Mesendoderm (in vitro differentiated cells): ENCODE measurements at regions not wholly inside any gene's neighbourhood (a gene's known extent, or its start where the extent isn't known, plus 50 kb on each side); places are given as distances from the start of the nearest gene placed in this dataset.
A peak's percentile ranks its signal among the peaks of the same experiment; 100 is the strongest.

Experiments
- DNase-seq: peaks from one replicate; pipeline ENCODE4 v3.0.0; 2013
- H2AK5ac ChIP-seq: 2 replicates; pipeline ENCODE4 v1.6.1; 2013; ENCODE audit warnings: low read length, inconsistent platforms
- H2BK120ac ChIP-seq: 2 replicates; pipeline ENCODE4 v1.6.1; 2013; ENCODE audit warnings: low read depth, mild to moderate bottlenecking, low read length, moderate library complexity, mixed read lengths
- H2BK15ac ChIP-seq: replicated peaks from 2 replicates; pipeline ENCODE4 v1.6.1; 2013; ENCODE audit warnings: low read depth, mild to moderate bottlenecking, moderate library complexity
- H2BK5ac ChIP-seq: 2 replicates; pipeline ENCODE4 v1.6.1; 2013; ENCODE audit warnings: low read length, inconsistent platforms
- H3K18ac ChIP-seq: 2 replicates; pipeline ENCODE4 v1.6.1; 2013; ENCODE audit warnings: mild to moderate bottlenecking, low read length, mixed read lengths
- H3K23ac ChIP-seq: one replicate; pipeline ENCODE4 v1.6.1; 2013; ENCODE audit warnings: low read length
- H3K27ac ChIP-seq: 2 replicates; pipeline ENCODE4 v1.5.1; 2013; ENCODE audit warnings: low read depth, mild to moderate bottlenecking, inconsistent platforms, low read length, moderate library complexity
- H3K27me3 ChIP-seq: 2 replicates; pipeline ENCODE4 v1.6.1; 2013; ENCODE audit warnings: low read length, control low read depth, mild to moderate bottlenecking, inconsistent platforms; ENCODE audit not compliant: insufficient read depth, poor library complexity
- H3K36me3 ChIP-seq: 2 replicates; pipeline ENCODE4 v1.6.1; 2013; ENCODE audit warnings: low read length, inconsistent platforms; ENCODE audit not compliant: control insufficient read depth, insufficient read depth
- H3K4ac ChIP-seq: one replicate; pipeline ENCODE4 v1.6.1; 2013; ENCODE audit warnings: low read depth, mild to moderate bottlenecking, low read length, moderate library complexity
- H3K4me1 ChIP-seq: 2 replicates; pipeline ENCODE4 v1.6.1; 2013; ENCODE audit warnings: low read depth, low read length, inconsistent platforms; ENCODE audit not compliant: control insufficient read depth
- H3K4me2 ChIP-seq: 2 replicates; pipeline ENCODE4 v1.6.1; 2013; ENCODE audit warnings: low read length
- H3K4me3 ChIP-seq: 2 replicates; pipeline ENCODE4 v1.5.1; 2013; ENCODE audit warnings: mild to moderate bottlenecking, low read length
- H3K56ac ChIP-seq: one replicate; pipeline ENCODE4 v1.6.1; 2013; ENCODE audit warnings: low read length
- H3K79me1 ChIP-seq: 2 replicates; pipeline ENCODE4 v1.6.1; 2013; ENCODE audit warnings: low read length, inconsistent platforms
- H3K79me2 ChIP-seq: 2 replicates; pipeline ENCODE4 v1.6.1; 2013; ENCODE audit warnings: mild to moderate bottlenecking, low read length; ENCODE audit not compliant: control insufficient read depth, insufficient read depth
- H3K9ac ChIP-seq: 2 replicates; pipeline ENCODE4 v1.6.1; 2013; ENCODE audit warnings: low read length, inconsistent platforms
- H4K5ac ChIP-seq: one replicate; pipeline ENCODE4 v1.6.1; 2013; ENCODE audit warnings: low read length
- H4K8ac ChIP-seq: one replicate; pipeline ENCODE4 v1.6.1; 2013; ENCODE audit warnings: low read depth, mild to moderate bottlenecking, control low read depth, low read length, moderate library complexity
- WGBS: extraction: QIAGEN DNeasy Blood & Tissue Kit; methylation state at CpG from one replicate; pipeline ENCODE4 v1.1.7; 2013; ENCODE audit warnings: low lambda C conversion rate, missing lambda C conversion rate; ENCODE audit not compliant: insufficient coverage; ENCODE audit errors: extremely low coverage; 5-methylcytosine and 5-hydroxymethylcytosine counted together

DNA sequence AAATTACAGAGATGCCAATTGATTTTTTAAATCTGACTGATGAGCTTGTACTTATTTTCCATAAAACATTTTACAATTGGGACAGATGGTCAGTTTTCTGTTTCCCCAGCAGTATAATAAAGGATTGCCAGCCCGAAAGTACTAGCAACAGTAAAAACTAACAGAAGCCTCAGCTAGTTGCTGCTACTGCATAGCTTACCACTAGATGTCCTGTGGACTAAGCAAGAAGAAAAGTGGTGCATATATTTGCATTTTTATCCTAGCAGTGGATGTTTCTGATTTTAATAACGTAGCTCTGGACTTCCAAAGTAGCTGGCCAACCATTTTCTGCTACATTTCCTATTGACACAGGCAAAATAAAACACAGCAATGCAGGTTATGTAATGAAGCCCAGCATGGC is 241.5 kb downstream of the BARHL2 start:
- H3K27ac ChIP-seq = no peak overlapping the region
- no peaks in the 10 kb centered on the region for H3K4me1 ChIP-seq
- no peak overlapping the region for H4K5ac ChIP-seq
- no peak overlapping the region for H2BK120ac ChIP-seq
- H3K79me2 ChIP-seq = no peaks in the 10 kb centered on the region
- WGBS = no CpG with 5 or more reads among the region's 2 CpGs
- no peak overlapping the region for H3K23ac ChIP-seq
- H2AK5ac ChIP-seq = no peak overlapping the region
- H3K4me2 ChIP-seq = no peak overlapping the region
- no peak overlapping the region for H3K18ac ChIP-seq
- no peak overlapping the region for H3K56ac ChIP-seq
- no peaks in the 10 kb centered on the region for H3K79me1 ChIP-seq
- no peak overlapping the region for H3K4me3 ChIP-seq
- no peak overlapping the region for H2BK15ac ChIP-seq
- no peak overlapping the region for H2BK5ac ChIP-seq
- no peak overlapping the region for H4K8ac ChIP-seq
- no peak overlapping the region for H3K9ac ChIP-seq
- peak; percentile 17 for DNase-seq
- no peak overlapping the region for H3K4ac ChIP-seq
- no peaks in the 10 kb centered on the region for H3K36me3 ChIP-seq
- no peaks in the 10 kb centered on the region for H3K27me3 ChIP-seq

GRCh38 chr1:90474731-90475130 is 242.4 kb downstream of the BARHL2 start:
- Histone ChIP-seq H4K5ac (no peak overlapping the region), H3K4me1 (no peaks in the 10 kb centered on the region), H3K4me3 (no peak overlapping the region), H3K27ac (no peak overlapping the region), H4K8ac (no peak overlapping the region), H3K27me3 (no peaks in the 10 kb centered on the region), H3K79me1 (no peaks in the 10 kb centered on the region), H3K4me2 (no peak overlapping the region), H2BK120ac (no peak overlapping the region), H3K36me3 (no peaks in the 10 kb centered on the region), H3K9ac (no peak overlapping the region), H2BK15ac (no peak overlapping the region), H3K18ac (no peak overlapping the region), H3K56ac (no peak overlapping the region), H3K79me2 (no peaks in the 10 kb centered on the region), H3K4ac (no peak overlapping the region), H2AK5ac (no peak overlapping the region), H3K23ac (no peak overlapping the region), H2BK5ac (no peak overlapping the region)
- DNase-seq = no peak
- WGBS = no CpG with 5 or more reads among the region's 1 CpG

DNA sequence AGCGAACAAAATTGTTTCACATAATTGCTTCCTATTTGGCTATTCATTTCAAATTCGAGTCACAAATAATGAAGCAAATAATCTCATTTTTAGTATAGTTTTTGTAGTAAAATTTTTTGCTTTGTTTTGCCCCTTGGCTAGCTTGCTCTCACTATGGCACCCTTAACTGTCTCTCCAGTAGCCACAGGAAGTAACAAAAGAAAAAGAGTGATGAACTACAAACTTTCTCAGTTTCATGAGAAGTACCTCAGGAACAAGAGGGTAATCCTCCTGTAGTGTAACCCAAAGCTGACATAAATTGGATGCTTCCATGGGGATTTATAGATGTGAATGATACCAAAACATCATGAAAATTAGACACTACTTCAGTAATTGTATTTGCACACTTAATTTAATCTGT is 242.9 kb downstream of the BARHL2 start:
- no peak overlapping the region for H3K27ac ChIP-seq
- no peak overlapping the region for H2AK5ac ChIP-seq
- H3K79me2 ChIP-seq = no peaks in the 10 kb centered on the region
- H4K5ac ChIP-seq = no peak overlapping the region
- no peaks in the 10 kb centered on the region for H3K4me1 ChIP-seq
- H3K4me3 ChIP-seq = no peak overlapping the region
- H3K56ac ChIP-seq = no peak overlapping the region
- H2BK5ac ChIP-seq = no peak overlapping the region
- H3K23ac ChIP-seq = no peak overlapping the region
- no peak overlapping the region for H4K8ac ChIP-seq
- no peak overlapping the region for H3K4ac ChIP-seq
- WGBS = no CpG with 5 or more reads among the region's 2 CpGs
- no peaks in the 10 kb centered on the region for H3K27me3 ChIP-seq
- H3K18ac ChIP-seq = no peak overlapping the region
- H2BK120ac ChIP-seq = no peak overlapping the region
- no peak overlapping the region for H2BK15ac ChIP-seq
- H3K36me3 ChIP-seq = no peaks in the 10 kb centered on the region
- H3K79me1 ChIP-seq = no peaks in the 10 kb centered on the region
- H3K9ac ChIP-seq = no peak overlapping the region
- DNase-seq = no peak
- H3K4me2 ChIP-seq = no peak overlapping the region

- Histone ChIP-seq H4K8ac (no peak overlapping the region), H3K4me2 (no peak overlapping the region), H2BK15ac (no peak overlapping the region), H2BK5ac (no peak overlapping the region), H3K18ac (no peak overlapping the region), H2BK120ac (no peak overlapping the region), H3K27me3 (no peaks in the 10 kb centered on the region), H4K5ac (no peak overlapping the region), H3K79me2 (no peaks in the 10 kb centered on the region), H2AK5ac (no peak overlapping the region), H3K4me1 (no peaks in the 10 kb centered on the region), H3K27ac (no peak overlapping the region), H3K4me3 (no peak overlapping the region), H3K79me1 (no peaks in the 10 kb centered on the region), H3K56ac (no peak overlapping the region), H3K4ac (no peak overlapping the region), H3K36me3 (no peaks in the 10 kb centered on the region), H3K23ac (no peak overlapping the region), H3K9ac (no peak overlapping the region)
- no peak for DNase-seq
- no CpG with 5 or more reads among the region's 1 CpG for WGBS
Measured at GRCh38 chr1:90472775-90473174, 244.3 kb downstream of the BARHL2 start.

DNA sequence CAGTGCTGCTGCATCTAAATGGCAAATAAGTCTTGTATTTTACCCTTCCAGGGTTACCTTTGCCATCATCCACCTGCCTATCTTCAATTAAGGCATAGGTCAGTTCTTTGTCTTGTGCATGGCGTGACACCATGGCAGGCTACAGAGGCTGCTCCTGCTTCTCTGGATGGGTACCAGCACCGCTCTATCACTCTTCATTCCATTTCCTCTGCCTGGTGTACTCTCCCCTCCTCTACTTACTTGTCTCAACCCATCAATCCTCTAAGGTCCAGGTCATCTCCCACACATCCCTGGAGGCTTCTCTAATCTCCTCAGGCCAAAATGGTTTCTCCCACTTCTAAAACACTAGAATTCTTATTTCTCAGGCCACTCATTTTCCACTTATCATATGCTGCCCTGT is 257.5 kb downstream of the BARHL2 start:
- no CpG with 5 or more reads among the region's 2 CpGs for whole genome bisulfite sequencing
- Histone ChIP-seq H2AK5ac (no peak overlapping the region), H3K79me2 (no peaks in the 10 kb centered on the region)

DNA sequence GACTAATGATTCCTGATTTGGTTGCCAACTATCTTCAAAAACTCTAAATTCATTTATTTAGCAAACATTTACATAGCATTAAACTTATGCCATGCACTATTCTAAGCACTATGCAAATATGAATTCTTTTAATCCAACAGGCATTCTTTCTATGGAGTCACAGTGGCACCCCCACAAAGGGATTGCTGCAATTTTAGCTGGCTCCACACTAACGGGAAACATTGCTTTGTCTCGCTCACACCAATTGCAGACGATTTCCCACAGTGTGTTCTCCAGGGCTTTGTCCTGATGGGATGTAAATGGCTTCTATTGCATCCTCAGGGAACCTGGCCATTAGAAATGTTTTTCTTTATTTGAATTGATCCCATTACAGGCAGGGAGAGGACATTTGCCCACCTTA is 259.1 kb downstream of the BARHL2 start:
- Histone ChIP-seq H3K4me1 (no peaks in the 10 kb centered on the region), H3K79me1 (no peaks in the 10 kb centered on the region), H3K79me2 (no peaks in the 10 kb centered on the region), H2BK5ac (no peak overlapping the region), H3K4me3 (no peak overlapping the region), H2AK5ac (no peak overlapping the region), H3K27ac (no peak overlapping the region), H3K23ac (no peak overlapping the region), H2BK120ac (no peak overlapping the region), H3K18ac (no peak overlapping the region), H3K4ac (no peak overlapping the region), H4K8ac (no peak overlapping the region), H2BK15ac (no peak overlapping the region), H3K56ac (no peak overlapping the region), H3K4me2 (no peak overlapping the region), H3K27me3 (no peaks in the 10 kb centered on the region), H3K36me3 (no peaks in the 10 kb centered on the region), H3K9ac (no peak overlapping the region), H4K5ac (no peak overlapping the region)
- no peak for DNase-seq
- no CpG with 5 or more reads among the region's 3 CpGs for WGBS

More for the DNA sequence above, 257.5 kb downstream of the BARHL2 start:
- H2BK15ac ChIP-seq = no peak overlapping the region
- no peaks in the 10 kb centered on the region for H3K36me3 ChIP-seq
- H3K4me2 ChIP-seq = no peak overlapping the region
- no peak overlapping the region for H4K5ac ChIP-seq
- no peak overlapping the region for H3K4ac ChIP-seq
- H4K8ac ChIP-seq = no peak overlapping the region
- H2BK5ac ChIP-seq = no peak overlapping the region
- H3K27ac ChIP-seq = no peak overlapping the region
- H3K27me3 ChIP-seq = no peaks in the 10 kb centered on the region
- H2BK120ac ChIP-seq = no peak overlapping the region
- no peak overlapping the region for H3K18ac ChIP-seq
- no peak overlapping the region for H3K56ac ChIP-seq
- H3K23ac ChIP-seq = no peak overlapping the region
- no peak overlapping the region for H3K4me3 ChIP-seq
- H3K79me1 ChIP-seq = no peaks in the 10 kb centered on the region
- DNase-seq = no peak
- H3K4me1 ChIP-seq = no peaks in the 10 kb centered on the region
- H3K9ac ChIP-seq = no peak overlapping the region
